Activated T-helper 2 cell treated with anti-CD3 and anti-CD28 coated beads, Interferon-gamma antibody, Interleukin-2, Interleukin-4, amounts not matched to agents 10 μg/mL and 5 μg/mL and 100 μg/mL, durations not matched to agents 14 hours and 24 hours and 36 hours (primary cell): ENCODE measurements at regions not wholly inside any gene's neighbourhood (a gene's known extent, or its start where the extent isn't known, plus 50 kb on each side); places are given as distances from the start of the nearest gene placed in this dataset.
"Not testable (repeated sequence)": the region's sequence is repeated elsewhere in the genome, so short reads cannot be mapped to it uniquely, and the experiment has no call there.

Source experiments
- DNase-seq: peaks from one replicate; pipeline ENCODE4 v3.0.0; 2021; ENCODE audit warnings: low spot score
- H3K27ac Mint-ChIP-seq: one replicate; pipeline ENCODE4 v1.8.0; 2021; ENCODE audit warnings: mixed read lengths
- H3K27me3 Mint-ChIP-seq: one replicate; pipeline ENCODE4 v1.8.0; 2021; ENCODE audit warnings: low read depth, mixed read lengths
- H3K36me3 Mint-ChIP-seq: one replicate; pipeline ENCODE4 v1.8.0; 2021; ENCODE audit warnings: low read depth, mixed read lengths
- H3K4me1 Mint-ChIP-seq: one replicate; pipeline ENCODE4 v1.8.0; 2021; ENCODE audit warnings: low read depth, mixed read lengths
- H3K4me3 Mint-ChIP-seq: one replicate; pipeline ENCODE4 v1.8.0; 2021; ENCODE audit warnings: low read depth, mild to moderate bottlenecking, moderate library complexity, mixed read lengths
- H3K9me3 Mint-ChIP-seq: one replicate; pipeline ENCODE4 v1.8.0; 2021; ENCODE audit warnings: mixed read lengths
- intact Hi-C: fragments of 100-400 bp; cut with micrococcal nuclease; formaldehyde crosslinking; loops from one replicate; pipeline ENCODE4 v1.15.1; 2023

DNA sequence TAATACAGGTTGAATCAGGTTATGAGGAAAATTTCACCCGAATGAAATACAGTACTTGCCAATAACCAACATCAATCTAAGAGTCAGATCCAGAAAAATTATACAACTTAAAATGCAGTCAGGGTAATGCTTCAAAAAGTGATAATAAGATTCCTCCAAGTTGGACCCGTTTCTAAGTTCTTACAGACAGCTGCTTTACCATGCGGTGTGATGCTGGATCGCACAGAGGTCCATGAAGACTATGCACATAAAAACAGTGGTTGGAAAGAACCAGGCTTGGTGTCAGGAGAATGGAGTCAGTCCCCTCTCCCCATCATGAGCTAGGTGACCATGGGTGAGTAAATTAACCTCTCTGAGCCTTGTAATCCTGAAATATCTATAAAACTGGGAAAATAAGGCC lies 261.3 kb downstream of the QDPR start:
- intact Hi-C loops = no loop called here
- H3K27me3 Mint-ChIP-seq = peaks cover 5% of the 10 kb centered on the region
- no peak overlapping the region for H3K4me3 Mint-ChIP-seq
- no peaks in the 10 kb centered on the region for H3K9me3 Mint-ChIP-seq
- no peaks in the 10 kb centered on the region for H3K36me3 Mint-ChIP-seq
- no peak overlapping the region for H3K27ac Mint-ChIP-seq
- no peaks in the 10 kb centered on the region for H3K4me1 Mint-ChIP-seq
- no peak for DNase-seq

DNA sequence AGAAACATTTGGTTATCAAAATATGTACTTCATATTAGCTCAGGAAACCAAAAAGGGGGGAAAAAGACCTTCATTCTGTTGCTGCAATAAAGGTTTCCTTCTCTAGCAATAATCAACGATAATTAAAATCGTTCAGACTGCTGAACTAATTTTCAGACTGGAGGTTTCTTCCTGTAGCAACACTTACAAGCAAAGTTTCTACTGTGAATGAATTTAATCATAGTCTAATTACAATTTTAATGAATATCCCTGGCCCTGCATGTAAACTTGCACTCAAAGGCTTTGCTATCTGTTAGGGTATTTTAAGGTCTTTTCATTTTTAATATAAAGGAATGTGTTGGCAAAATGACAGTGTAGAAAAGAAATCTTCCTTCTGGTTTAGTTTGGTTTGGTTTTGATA lies 265.2 kb downstream of the QDPR start:
- H3K36me3 Mint-ChIP-seq = no peaks in the 10 kb centered on the region
- no peak for DNase-seq
- no peak overlapping the region for H3K4me3 Mint-ChIP-seq
- intact Hi-C loops = no loop called here
- H3K27ac Mint-ChIP-seq = no peak overlapping the region
- H3K27me3 Mint-ChIP-seq = peaks cover 5% of the 10 kb centered on the region
- no peaks in the 10 kb centered on the region for H3K4me1 Mint-ChIP-seq
- H3K9me3 Mint-ChIP-seq = no peaks in the 10 kb centered on the region

- no peak overlapping the region for H3K4me3 Mint-ChIP-seq
- no peaks in the 10 kb centered on the region for H3K36me3 Mint-ChIP-seq
- no peaks in the 10 kb centered on the region for H3K4me1 Mint-ChIP-seq
- no peaks in the 10 kb centered on the region for H3K27me3 Mint-ChIP-seq
- H3K27ac Mint-ChIP-seq = no peak overlapping the region
- H3K9me3 Mint-ChIP-seq = no peaks in the 10 kb centered on the region
- intact Hi-C loops = no loop called here
- DNase-seq = no peak
Observed at GRCh38 chr4:17241835-17242234, 270.1 kb downstream of the QDPR start.

- Mint-ChIP-seq H3K4me3 (no peak overlapping the region), H3K36me3 (no peaks in the 10 kb centered on the region), H3K27me3 (no peaks in the 10 kb centered on the region), H3K9me3 (no peaks in the 10 kb centered on the region), H3K4me1 (no peaks in the 10 kb centered on the region), H3K27ac (no peak overlapping the region)
- intact Hi-C loops = no loop called here
- DNase-seq = no peak
Observed at GRCh38 chr4:17238633-17239032, 273.3 kb downstream of the QDPR start.

GRCh38 chr4:17236686-17237085 lies 275.2 kb downstream of the QDPR start:
- Mint-ChIP-seq H3K36me3 (no peaks in the 10 kb centered on the region), H3K9me3 (no peaks in the 10 kb centered on the region), H3K27ac (no peak overlapping the region), H3K27me3 (no peaks in the 10 kb centered on the region), H3K4me3 (no peak overlapping the region), H3K4me1 (no peaks in the 10 kb centered on the region)
- intact Hi-C loops = no loop called here
- no peak for DNase-seq

DNA sequence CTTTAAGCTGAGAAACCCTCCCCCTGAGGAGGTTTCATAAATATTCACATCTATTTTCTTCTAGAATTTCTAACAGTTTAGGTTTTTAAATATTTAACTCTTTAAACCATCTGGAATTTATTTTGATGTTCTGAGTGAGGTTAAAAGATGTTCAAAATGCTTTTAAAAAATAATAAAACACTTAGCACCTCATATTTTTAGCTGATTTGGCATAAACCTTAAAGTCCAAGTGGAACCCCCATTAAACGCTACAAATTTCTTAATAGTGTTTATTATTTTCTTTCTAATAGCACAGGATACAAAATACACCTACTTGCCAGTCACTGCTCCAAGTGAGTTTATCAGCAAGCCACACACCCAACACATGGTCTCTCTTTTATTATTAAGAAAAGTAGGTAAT lies 277.2 kb downstream of the QDPR start:
- intact Hi-C loops = no loop called here
- no peak for DNase-seq
- H3K36me3 Mint-ChIP-seq = no peaks in the 10 kb centered on the region
- no peaks in the 10 kb centered on the region for H3K9me3 Mint-ChIP-seq
- H3K27ac Mint-ChIP-seq = no peak overlapping the region
- no peak overlapping the region for H3K4me3 Mint-ChIP-seq
- H3K4me1 Mint-ChIP-seq = no peaks in the 10 kb centered on the region
- H3K27me3 Mint-ChIP-seq = no peaks in the 10 kb centered on the region

DNA sequence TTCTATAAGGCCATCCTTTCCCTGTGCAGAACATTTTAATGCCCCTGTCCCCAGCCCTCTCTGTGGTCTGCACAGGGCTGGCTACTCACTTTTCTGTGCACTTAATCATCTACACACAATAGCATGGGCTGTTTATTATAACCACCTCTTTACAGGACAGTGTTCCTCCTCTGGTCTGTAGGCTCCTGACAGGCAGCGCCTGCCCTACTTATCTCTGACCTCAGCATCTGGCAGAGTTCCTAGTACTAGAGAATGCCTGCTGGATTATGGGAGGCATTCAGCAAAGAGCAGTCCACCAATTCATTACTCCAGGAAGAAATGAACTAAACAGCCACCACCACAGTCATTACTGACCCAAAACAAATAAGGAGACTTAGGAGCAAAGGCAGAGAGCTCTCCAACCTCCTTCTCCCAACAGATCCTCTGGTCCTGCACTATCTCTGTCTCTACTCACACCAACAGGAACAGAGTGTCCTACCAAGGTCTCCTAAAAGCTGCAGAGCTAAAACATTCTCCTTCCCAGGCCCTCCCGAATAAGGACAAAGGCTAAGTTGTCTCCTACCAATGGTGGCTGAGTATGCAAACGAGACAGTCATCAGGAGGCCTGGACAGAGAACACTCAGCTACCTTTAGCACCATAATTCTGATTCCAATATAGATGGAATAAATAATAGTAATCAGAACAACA lies 279.2 kb downstream of the QDPR start:
- no peaks in the 10 kb centered on the region for H3K36me3 Mint-ChIP-seq
- DNase-seq = no peak
- intact Hi-C loops = no loop called here
- H3K9me3 Mint-ChIP-seq = no peaks in the 10 kb centered on the region
- no peaks in the 10 kb centered on the region for H3K27me3 Mint-ChIP-seq
- no peak overlapping the region for H3K27ac Mint-ChIP-seq
- H3K4me1 Mint-ChIP-seq = no peaks in the 10 kb centered on the region
- H3K4me3 Mint-ChIP-seq = no peak overlapping the region

DNA sequence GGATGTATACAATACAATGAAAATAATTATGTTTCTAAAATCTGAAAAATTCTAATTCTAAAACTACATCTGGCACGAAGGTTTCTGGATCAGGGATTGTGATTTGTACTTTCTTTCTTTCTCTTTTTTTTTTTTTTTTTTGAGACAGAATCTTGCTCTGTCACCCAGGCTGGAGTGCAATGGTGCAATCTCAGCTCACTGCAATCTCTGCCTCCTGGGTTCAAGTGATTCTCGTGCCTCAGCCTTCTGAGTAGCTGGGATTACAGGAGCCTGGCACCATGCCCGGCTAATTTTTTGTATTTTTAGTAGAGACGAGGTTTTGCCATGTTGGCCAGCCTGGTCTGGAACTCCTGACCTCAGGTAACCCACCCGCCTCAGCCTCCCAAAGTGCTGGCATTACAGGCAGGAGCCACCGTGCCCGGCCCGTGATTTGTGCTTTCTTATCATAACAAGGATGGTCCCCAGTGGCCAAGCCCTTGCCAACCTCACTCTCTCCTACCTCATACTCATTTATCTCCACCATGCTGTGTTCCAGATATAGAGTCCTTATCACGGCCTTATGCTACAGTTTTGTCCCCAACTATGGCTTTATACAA lies 279.9 kb downstream of the QDPR start:
- H3K4me1 Mint-ChIP-seq, H3K27me3 Mint-ChIP-seq: not testable (repeated sequence)

DNA sequence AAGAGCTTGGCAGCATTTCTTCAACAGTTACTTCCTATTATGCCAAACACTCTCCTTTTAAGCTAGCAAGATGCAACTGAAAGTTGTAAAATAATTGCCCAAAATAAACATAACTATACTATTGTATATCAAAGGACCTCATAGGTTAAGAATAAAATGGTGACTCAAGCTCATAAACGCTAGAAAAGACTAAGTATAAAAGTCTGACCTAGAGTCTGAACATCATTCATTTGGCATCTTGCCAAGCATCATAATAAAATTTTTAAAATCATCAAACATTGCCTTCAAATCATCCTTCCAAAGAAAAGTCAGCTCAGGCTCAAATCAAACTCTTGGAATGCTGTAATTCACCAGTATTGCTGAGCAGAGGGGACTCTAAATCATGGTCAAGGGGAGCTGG lies 281.2 kb downstream of the QDPR start:
- Mint-ChIP-seq H3K4me1 (no peaks in the 10 kb centered on the region), H3K36me3 (no peaks in the 10 kb centered on the region), H3K27ac (no peak overlapping the region), H3K27me3 (no peaks in the 10 kb centered on the region), H3K4me3 (no peak overlapping the region), H3K9me3 (no peaks in the 10 kb centered on the region)
- no peak for DNase-seq
- intact Hi-C loops = no loop called here

More for the DNA sequence above, 279.9 kb downstream of the QDPR start:
- H3K27ac Mint-ChIP-seq, H3K9me3 Mint-ChIP-seq, DNase-seq, H3K36me3 Mint-ChIP-seq, H3K4me3 Mint-ChIP-seq, intact Hi-C loops: not testable (repeated sequence)

DNA sequence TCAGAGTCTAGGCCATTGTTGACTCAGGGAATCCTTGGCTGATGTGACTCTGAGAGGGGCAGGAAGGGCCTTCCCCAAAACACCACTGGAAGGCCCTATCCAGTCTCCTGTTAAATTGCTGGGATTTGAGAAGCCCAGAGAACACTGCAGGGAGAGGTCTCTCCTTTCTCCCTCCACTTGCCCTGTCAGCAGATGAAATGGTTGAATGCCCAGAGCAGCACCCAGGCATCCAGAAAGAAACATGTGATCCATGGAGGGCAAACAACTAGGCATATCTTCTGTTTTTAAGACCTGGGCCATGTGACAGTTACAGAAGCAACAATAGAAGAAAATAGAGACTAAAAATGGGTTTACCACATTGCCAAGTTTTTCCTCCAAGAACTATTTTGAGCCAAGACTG lies 291.1 kb downstream of the QDPR start:
- no peak overlapping the region for H3K27ac Mint-ChIP-seq
- no peaks in the 10 kb centered on the region for H3K9me3 Mint-ChIP-seq
- H3K4me1 Mint-ChIP-seq = no peaks in the 10 kb centered on the region
- H3K27me3 Mint-ChIP-seq = no peaks in the 10 kb centered on the region
- no peak overlapping the region for H3K4me3 Mint-ChIP-seq
- no peak for DNase-seq
- intact Hi-C loops = no loop called here
- H3K36me3 Mint-ChIP-seq = no peaks in the 10 kb centered on the region

DNA sequence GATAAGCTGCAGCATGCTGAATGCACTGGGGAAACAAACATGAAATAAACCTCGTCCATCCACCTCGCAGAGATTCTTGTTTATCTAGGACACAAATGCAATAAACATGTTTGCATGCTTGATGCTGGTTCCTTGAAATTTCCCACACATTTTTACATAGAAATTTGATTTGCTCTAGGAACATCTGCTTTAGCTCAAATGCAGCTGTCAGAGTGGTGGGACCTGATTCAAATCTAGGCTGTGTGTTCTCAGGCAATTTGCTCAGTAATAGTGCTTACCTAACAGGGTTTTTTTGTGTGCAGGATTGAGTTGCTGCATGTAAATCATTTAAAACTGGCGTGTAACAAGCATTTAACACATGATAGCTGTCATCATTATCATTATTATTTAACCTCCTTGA lies 293.1 kb downstream of the QDPR start:
- Mint-ChIP-seq H3K27ac (no peak overlapping the region), H3K4me3 (no peak overlapping the region), H3K36me3 (no peaks in the 10 kb centered on the region), H3K9me3 (peaks cover 3% of the 10 kb centered on the region), H3K27me3 (no peaks in the 10 kb centered on the region), H3K4me1 (no peaks in the 10 kb centered on the region)
- no peak for DNase-seq
- intact Hi-C loops = no loop called here

- DNase-seq = no peak
- H3K36me3 Mint-ChIP-seq = no peaks in the 10 kb centered on the region
- H3K27ac Mint-ChIP-seq = no peak overlapping the region
- H3K4me1 Mint-ChIP-seq = no peaks in the 10 kb centered on the region
- H3K4me3 Mint-ChIP-seq = no peak overlapping the region
- H3K27me3 Mint-ChIP-seq = no peaks in the 10 kb centered on the region
- peaks cover 14% of the 10 kb centered on the region for H3K9me3 Mint-ChIP-seq
- intact Hi-C loops = no loop called here
Observed at GRCh38 chr4:17206829-17207801, 304.8 kb downstream of the QDPR start.

- H3K9me3 Mint-ChIP-seq = peaks cover 14% of the 10 kb centered on the region
- DNase-seq = no peak
- no peaks in the 10 kb centered on the region for H3K36me3 Mint-ChIP-seq
- intact Hi-C loops = no loop called here
- no peaks in the 10 kb centered on the region for H3K4me1 Mint-ChIP-seq
- H3K4me3 Mint-ChIP-seq = no peak overlapping the region
- H3K27me3 Mint-ChIP-seq = no peaks in the 10 kb centered on the region
- H3K27ac Mint-ChIP-seq = no peak overlapping the region
Observed at GRCh38 chr4:17204908-17205307, 306.5 kb upstream of the LDB2 start.
